Muscle layer of duodenum (tissue), 2 donors: ENCODE measurements at regions not wholly inside any gene's neighbourhood (a gene's known extent, or its start where the extent isn't known, plus 50 kb on each side); places are given as distances from the start of the nearest gene placed in this dataset.

Source experiments
- H3K27ac ChIP-seq: one replicate; pipeline ENCODE4 v1.7.0; 2013; ENCODE audit warnings: mild to moderate bottlenecking, low read length
- H3K27me3 ChIP-seq: one replicate; pipeline ENCODE4 v1.7.0; 2013; ENCODE audit warnings: low read depth, mild to moderate bottlenecking, control low read depth, low read length
- H3K36me3 ChIP-seq, 2 donors: one replicate each; pipeline ENCODE4 v1.7.0; 2013; ENCODE audit warnings: low read length in 2 of 2, control low read depth in 1 of 2, mild to moderate bottlenecking in 1 of 2; ENCODE audit not compliant: insufficient read depth in 2 of 2, control insufficient read depth in 1 of 2
- H3K4me1 ChIP-seq, 2 donors: one replicate each; pipeline ENCODE4 v1.7.0; 2013; ENCODE audit warnings: low read length in 2 of 2, mild to moderate bottlenecking in 2 of 2, control low read depth in 1 of 2, moderate library complexity in 1 of 2; ENCODE audit not compliant: insufficient read depth in 2 of 2, control insufficient read depth in 1 of 2
- H3K4me3 ChIP-seq, 2 donors: one replicate each; pipeline ENCODE4 v1.7.0; 2013; ENCODE audit warnings: low read length in 2 of 2, low read depth in 1 of 2, mild to moderate bottlenecking in 1 of 2
- H3K9me3 ChIP-seq, 2 donors: one replicate each; pipeline ENCODE4 v1.7.0; 2013; ENCODE audit warnings: low read length in 2 of 2, control low read depth in 1 of 2, mild to moderate bottlenecking in 1 of 2; ENCODE audit not compliant: control insufficient read depth in 1 of 2
- donor health status: healthy.

DNA sequence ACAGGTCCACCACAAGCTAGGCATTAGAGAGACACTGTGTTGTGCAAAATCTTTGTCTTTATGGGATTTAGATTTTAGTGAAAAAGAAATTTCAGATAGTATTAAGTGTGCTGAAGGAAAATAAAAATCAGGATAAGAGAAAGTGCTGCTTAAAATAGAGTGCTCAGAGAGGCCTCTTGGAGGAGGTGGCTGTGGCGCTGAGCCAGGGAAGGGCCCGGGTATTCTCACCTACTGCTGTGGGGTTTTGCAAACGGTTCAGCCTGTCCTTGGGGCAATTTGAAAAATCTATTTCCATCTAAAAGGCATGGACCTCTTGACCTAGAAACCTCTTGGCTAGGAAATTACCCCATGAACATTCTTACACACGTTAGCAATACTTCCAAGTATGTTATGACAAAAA lies 267.7 kb downstream of the TJP1 start:
- no peak overlapping the region for H3K4me3 ChIP-seq
- no peaks in the 10 kb centered on the region for H3K4me1 ChIP-seq
- no peaks in the 10 kb centered on the region for H3K27me3 ChIP-seq
- H3K36me3 ChIP-seq, result no peaks in the 10 kb centered on the region
- H3K27ac ChIP-seq, result no peak overlapping the region
- peaks cover 0 to 5% of the 10 kb centered on the region in 2 donors for H3K9me3 ChIP-seq

DNA sequence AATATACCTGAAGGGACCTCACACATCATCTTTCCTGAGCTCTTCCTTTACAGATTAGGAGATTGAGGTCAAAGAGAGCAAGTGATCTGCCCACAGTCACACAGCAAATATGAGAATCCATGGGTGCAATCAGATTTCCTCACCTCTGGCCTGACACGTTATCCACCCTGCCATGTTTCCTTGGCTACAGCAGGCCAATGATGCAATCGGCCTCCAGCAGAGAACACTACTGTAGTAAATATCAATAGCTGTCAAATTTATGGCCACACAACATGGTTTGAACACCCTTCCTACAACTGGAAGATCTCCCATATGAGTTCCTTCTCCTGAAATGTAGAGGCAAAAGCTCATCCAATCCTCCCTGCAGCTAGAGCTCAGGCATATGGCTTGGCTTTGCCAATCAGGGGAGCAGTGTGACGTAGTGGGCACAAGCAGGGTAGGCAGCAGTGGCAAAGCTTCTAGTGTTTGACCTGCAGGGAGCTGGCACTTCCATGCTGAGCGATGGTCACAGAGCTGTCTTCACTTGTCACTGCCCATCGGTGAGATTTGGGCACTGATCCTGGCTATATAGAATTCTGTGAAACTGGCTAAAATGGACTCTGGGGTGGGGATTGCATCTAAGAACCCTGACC lies 271.3 kb downstream of the TJP1 start:
- Histone ChIP-seq H3K27ac (no peak overlapping the region), H3K36me3 (no peaks in the 10 kb centered on the region), H3K27me3 (no peaks in the 10 kb centered on the region), H3K4me1 (no peaks in the 10 kb centered on the region), H3K4me3 (no peak overlapping the region), H3K9me3 (peaks cover 0 to 14% of the 10 kb centered on the region in 2 donors)

DNA sequence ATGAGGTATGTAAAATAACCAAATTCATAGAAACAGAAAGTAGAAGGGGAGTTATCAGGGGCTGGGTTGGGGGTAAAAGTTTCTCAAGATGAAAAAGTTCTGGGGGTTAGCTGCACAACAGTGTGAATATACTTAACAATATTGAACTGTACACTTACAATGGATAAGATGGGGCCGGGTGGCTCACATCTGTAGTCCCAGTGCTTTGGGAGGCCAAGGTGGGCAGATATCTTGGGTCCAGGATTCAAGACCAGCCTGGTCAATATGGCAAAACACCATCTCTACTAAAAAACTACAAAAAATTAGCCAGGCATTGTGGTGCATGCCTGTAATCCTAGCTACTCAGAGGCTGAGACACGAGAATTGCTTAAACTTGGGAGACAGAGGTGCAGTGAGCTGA lies 274.3 kb downstream of the TJP1 start:
- Histone ChIP-seq H3K4me3 (no peak overlapping the region), H3K27me3 (no peaks in the 10 kb centered on the region), H3K4me1 (no peaks in the 10 kb centered on the region), H3K36me3 (no peaks in the 10 kb centered on the region), H3K27ac (no peak overlapping the region), H3K9me3 (peaks cover 0 to 10% of the 10 kb centered on the region in 2 donors)

DNA sequence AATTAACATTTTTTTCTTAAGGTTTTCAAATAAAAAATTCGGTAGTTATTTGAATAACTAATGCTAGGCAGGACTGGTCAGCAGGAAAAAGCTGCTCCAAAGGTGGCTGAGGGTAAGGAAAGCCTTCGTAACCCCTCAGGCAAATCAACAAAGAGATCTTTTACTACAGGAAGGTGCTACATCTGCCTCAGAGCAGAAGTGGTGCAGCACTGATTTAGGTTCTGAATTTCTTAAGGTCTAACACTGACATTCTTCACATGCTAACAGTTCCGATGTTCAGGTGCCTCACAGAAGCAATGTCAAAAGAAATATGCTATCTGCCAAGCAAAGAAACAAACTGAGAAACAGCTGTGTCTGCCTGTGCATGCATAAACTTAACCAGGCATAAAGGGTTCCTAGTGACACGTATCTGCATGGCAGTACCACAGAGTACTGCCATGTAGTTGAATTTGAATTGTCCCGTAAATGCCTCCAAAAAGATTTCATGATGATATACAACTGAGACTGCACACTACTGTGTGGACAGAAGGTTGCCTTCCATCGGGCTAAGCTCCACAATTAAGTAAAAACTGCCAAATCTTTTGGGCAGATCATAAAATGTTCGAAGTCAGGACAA lies 275.0 kb upstream of the NSMCE3 start:
- Histone ChIP-seq H3K27me3 (no peaks in the 10 kb centered on the region), H3K4me1 (no peaks in the 10 kb centered on the region), H3K4me3 (no peak overlapping the region), H3K9me3 (peaks cover 0 to 10% of the 10 kb centered on the region in 2 donors), H3K36me3 (no peaks in the 10 kb centered on the region), H3K27ac (no peak overlapping the region)

DNA sequence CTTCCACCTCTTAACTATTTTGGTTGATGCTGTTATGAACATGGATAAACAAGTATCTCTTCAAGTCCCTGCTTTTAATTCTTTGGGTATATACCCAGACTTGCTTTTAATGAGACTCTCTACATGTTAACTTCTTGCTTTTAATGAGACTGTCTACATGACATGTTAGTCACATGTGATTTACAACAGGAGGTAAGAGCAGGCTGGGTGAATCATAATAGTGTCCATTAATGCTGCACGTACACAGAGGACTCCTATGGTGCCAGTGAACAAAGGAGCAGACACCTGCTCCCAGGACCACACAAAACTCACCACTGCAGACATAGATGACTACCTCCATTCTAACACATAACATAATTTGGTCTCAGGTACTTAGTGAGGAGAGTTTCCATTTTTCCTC lies 273.4 kb upstream of the NSMCE3 start:
- no peak overlapping the region for H3K4me3 ChIP-seq
- no peak overlapping the region for H3K27ac ChIP-seq
- H3K4me1 ChIP-seq, result no peaks in the 10 kb centered on the region
- H3K27me3 ChIP-seq, result no peaks in the 10 kb centered on the region
- no peaks in the 10 kb centered on the region for H3K36me3 ChIP-seq
- H3K9me3 ChIP-seq, result peaks cover 0 to 10% of the 10 kb centered on the region in 2 donors

DNA sequence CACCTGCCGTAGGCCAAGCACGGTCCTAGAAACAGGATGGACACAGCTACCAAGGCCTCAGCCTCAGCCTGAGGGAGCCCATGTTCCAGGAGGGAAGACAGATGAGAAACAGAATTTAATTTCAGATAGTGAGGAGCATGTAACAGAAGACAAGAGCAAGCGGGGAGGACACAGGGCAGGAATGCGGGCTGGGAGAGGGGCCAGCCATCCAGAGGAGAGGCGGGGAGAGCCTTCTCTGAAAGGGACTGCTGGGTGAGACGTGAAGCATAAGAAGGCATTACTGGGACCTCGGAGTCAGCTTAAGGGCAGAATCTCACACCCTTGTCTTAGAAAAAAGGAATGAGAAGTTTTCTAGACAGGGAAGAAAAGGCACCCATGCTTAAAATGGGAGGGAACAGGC lies 271.7 kb upstream of the NSMCE3 start:
- no peaks in the 10 kb centered on the region for H3K4me1 ChIP-seq
- H3K9me3 ChIP-seq, result peaks cover 0 to 4% of the 10 kb centered on the region in 2 donors
- H3K36me3 ChIP-seq, result no peaks in the 10 kb centered on the region
- no peak overlapping the region for H3K27ac ChIP-seq
- no peaks in the 10 kb centered on the region for H3K27me3 ChIP-seq
- no peak overlapping the region for H3K4me3 ChIP-seq

DNA sequence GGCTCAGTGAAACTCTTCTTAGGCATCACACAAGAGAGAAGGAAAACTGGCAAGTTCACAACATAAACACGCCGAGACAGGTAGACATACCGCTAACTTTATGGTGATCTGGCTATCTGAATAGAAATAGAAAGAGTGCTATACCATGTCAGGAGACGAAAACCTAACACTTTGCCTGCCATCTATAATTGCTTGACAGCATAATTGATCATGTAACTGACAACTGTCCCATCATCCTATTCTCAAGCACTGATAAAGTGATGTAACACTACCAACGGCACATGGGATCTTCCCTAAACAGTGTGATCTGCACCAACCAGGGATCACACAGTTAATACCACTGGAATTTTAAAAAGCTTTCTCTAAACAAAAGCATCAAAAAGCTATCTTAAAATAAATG lies 270.9 kb upstream of the NSMCE3 start:
- Histone ChIP-seq H3K27ac (no peak overlapping the region), H3K4me1 (no peaks in the 10 kb centered on the region), H3K4me3 (no peak overlapping the region), H3K27me3 (no peaks in the 10 kb centered on the region), H3K36me3 (no peaks in the 10 kb centered on the region), H3K9me3 (no peaks in the 10 kb centered on the region)

DNA sequence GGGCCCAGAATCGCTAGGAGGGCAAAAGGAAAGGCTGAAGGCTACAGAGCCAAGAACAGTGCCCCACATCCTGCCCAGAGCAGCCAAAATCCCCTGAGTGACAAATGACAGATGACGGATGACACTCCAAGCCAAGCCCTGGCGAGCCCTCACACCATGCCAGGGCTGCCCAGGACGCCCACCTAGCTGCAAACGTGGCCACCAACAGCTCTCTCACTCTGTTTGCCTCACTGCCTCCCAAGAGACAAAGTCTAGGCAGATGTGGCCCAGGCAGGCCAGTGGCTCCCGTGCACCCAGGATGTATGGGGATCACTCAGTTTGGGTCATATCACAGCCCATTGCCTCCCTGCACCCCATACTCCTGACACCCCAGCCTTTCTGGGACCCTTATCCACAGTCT lies 270.1 kb upstream of the NSMCE3 start:
- no peak overlapping the region for H3K27ac ChIP-seq
- H3K36me3 ChIP-seq, result no peaks in the 10 kb centered on the region
- no peaks in the 10 kb centered on the region for H3K9me3 ChIP-seq
- H3K4me1 ChIP-seq, result no peaks in the 10 kb centered on the region
- no peaks in the 10 kb centered on the region for H3K27me3 ChIP-seq
- no peak overlapping the region for H3K4me3 ChIP-seq

DNA sequence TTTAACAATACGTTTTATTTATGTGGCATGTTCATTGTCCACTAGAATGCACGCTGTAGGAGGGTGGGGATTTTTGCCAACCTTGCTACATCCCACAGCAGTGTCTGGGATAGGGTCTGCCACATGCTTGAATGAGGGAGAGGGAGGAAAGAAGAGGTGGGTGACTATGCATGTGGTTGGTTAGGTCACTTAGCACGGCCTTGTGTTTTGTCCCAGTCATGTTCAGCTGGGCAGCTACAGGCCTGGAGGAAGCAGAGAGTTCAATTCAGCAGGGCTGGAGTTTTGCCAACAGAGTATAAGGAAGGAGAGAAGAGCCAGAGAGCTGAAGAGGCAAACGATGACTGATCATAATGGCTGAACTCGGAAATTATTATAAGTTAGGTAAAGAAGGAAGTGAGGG lies 268.4 kb upstream of the NSMCE3 start:
- H3K4me3 ChIP-seq, result no peak overlapping the region
- H3K4me1 ChIP-seq, result peaks cover 0 to 4% of the 10 kb centered on the region in 2 donors
- H3K27ac ChIP-seq, result no peak overlapping the region
- H3K27me3 ChIP-seq, result no peaks in the 10 kb centered on the region
- H3K36me3 ChIP-seq, result no peaks in the 10 kb centered on the region
- no peaks in the 10 kb centered on the region for H3K9me3 ChIP-seq

DNA sequence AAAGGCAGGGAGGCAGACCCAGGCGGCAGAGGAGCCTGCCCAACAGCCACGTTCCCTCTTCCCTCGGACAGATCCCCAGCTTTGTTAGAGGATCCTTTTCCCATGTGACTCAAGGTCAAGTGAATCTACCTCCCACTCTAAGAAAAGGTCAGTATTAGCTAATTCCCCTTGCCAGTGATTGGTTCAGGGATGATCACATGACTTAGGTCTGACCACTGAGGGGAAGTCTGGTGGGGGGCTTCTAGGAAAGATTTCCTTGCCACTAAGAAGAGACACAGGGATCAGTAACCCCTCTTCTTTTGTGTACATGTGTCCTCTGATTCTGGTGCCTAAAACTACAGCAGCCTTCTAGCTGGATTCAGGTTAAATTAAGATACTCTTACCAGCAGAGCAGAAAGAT lies 266.3 kb upstream of the NSMCE3 start:
- peaks cover 0 to 4% of the 10 kb centered on the region in 2 donors for H3K4me1 ChIP-seq
- no peak overlapping the region for H3K27ac ChIP-seq
- H3K4me3 ChIP-seq, result no peak overlapping the region
- H3K27me3 ChIP-seq, result no peaks in the 10 kb centered on the region
- H3K36me3 ChIP-seq, result no peaks in the 10 kb centered on the region
- H3K9me3 ChIP-seq, result no peaks in the 10 kb centered on the region

DNA sequence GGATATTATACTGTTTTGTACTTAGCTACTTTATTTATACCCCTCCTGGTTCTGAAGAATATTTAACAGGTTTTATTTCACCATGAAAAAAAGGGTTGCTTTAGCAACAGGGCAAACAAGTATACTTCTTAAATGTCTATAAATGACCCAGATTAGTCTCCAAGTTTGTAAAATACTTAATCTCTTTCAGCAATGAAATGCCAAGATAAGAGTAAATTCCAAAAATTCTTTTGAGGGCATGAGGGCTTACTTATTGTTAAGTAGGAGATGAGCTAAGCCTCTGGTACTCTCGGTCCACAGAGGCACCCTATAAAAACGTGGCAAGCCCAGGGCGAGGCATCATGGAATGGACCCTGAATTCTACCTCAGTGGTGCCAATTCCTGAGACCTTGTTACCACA lies 264.8 kb upstream of the NSMCE3 start:
- Histone ChIP-seq H3K27me3 (no peaks in the 10 kb centered on the region), H3K9me3 (no peaks in the 10 kb centered on the region), H3K4me3 (no peak overlapping the region), H3K36me3 (no peaks in the 10 kb centered on the region), H3K4me1 (peaks cover 0 to 4% of the 10 kb centered on the region in 2 donors), H3K27ac (no peak overlapping the region)

DNA sequence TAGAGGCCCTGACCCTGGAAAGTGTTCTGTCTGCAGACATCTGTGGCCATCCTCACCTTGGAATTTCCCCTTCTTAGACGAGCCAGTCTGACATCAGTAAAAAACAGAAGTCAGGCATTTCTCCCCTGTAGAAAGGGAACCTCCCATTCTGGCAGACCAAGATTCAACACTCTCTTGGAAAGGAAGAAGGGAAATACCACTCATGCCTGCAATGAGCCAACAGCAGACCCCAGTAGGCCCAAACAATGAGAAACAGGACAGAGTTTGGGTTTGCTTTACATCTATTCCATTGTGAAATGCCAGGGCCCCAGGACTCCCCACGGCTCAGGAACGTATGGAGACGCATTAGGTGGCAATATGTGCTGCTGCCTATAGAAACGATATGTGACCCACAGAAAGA lies 264.0 kb upstream of the NSMCE3 start:
- Histone ChIP-seq H3K9me3 (no peaks in the 10 kb centered on the region), H3K4me3 (no peak overlapping the region), H3K27me3 (no peaks in the 10 kb centered on the region), H3K27ac (no peak overlapping the region), H3K36me3 (no peaks in the 10 kb centered on the region), H3K4me1 (peaks cover 0 to 4% of the 10 kb centered on the region in 2 donors)
